Stimulated activated CD8-positive, alpha-beta memory T cell treated with anti-CD3 and anti-CD28 coated beads, Interleukin-7, amount 100 ng/mL, for 48 hours (primary cell): ENCODE measurements at regions not wholly inside any gene's neighbourhood (a gene's known extent, or its start where the extent isn't known, plus 50 kb on each side); places are given as distances from the start of the nearest gene placed in this dataset.

Source experiments
- DNase-seq, 2 donors: peaks; one replicate each; pipeline ENCODE4 v3.0.0-alpha.2; 2020; ENCODE audit warnings: low read depth in 1 of 2; ENCODE audit errors: extremely low read depth in 1 of 2

GRCh38 chr1:4848431-4848830 lies 194.0 kb downstream of the AJAP1 start:
- no peak for DNase-seq

- no peak for DNase-seq
Observed at GRCh38 chr1:4847711-4848110, 193.3 kb downstream of the AJAP1 start.
